ENCODE measurements at regions not wholly inside any gene's neighbourhood (a gene's known extent, or its start where the extent isn't known, plus 50 kb on each side); places are given as distances from the start of the nearest gene placed in this dataset.

- Histone ChIP-seq H3F3A (ENCODE audit: low read depth) (no peaks in the 10 kb centered on the region), H3K4me2 (ENCODE audit: low read depth, low read length, poor library complexity, severe bottlenecking) (no peak overlapping the region), H3K9me3 (ENCODE audit: insufficient read depth, low read depth, low read length) (0 out of 2 replicates have a peak, but pooled peaks cover 5% of the 10 kb centered on the region), H3K79me2 (ENCODE audit: insufficient read depth, low read length) (no peaks in the 10 kb centered on the region), H4K20me1 (ENCODE audit: insufficient read depth, low read length, poor library complexity, severe bottlenecking) (no peaks in the 10 kb centered on the region), H3K9me2 (replicated peaks; ENCODE audit: low read depth, low read length) (no peaks in the 10 kb centered on the region), H3K9ac (ENCODE audit: low read depth, low read length, poor library complexity, severe bottlenecking) (no peak overlapping the region), H3K36me3 (ENCODE audit: insufficient read depth, low read length) (no peaks in the 10 kb centered on the region), H3K4me1 (ENCODE audit: insufficient read depth, low read length, poor library complexity, severe bottlenecking) (no peaks in the 10 kb centered on the region), H2AFZ (ENCODE audit: low read length) (no peak overlapping the region), H3K27me3 (ENCODE audit: insufficient read depth, low read length, poor library complexity, severe bottlenecking) (no peaks in the 10 kb centered on the region), H3K4me3 (ENCODE audit: low read length, poor library complexity, severe bottlenecking) (no peak overlapping the region)
- TF ChIP-seq, protein P1, sequence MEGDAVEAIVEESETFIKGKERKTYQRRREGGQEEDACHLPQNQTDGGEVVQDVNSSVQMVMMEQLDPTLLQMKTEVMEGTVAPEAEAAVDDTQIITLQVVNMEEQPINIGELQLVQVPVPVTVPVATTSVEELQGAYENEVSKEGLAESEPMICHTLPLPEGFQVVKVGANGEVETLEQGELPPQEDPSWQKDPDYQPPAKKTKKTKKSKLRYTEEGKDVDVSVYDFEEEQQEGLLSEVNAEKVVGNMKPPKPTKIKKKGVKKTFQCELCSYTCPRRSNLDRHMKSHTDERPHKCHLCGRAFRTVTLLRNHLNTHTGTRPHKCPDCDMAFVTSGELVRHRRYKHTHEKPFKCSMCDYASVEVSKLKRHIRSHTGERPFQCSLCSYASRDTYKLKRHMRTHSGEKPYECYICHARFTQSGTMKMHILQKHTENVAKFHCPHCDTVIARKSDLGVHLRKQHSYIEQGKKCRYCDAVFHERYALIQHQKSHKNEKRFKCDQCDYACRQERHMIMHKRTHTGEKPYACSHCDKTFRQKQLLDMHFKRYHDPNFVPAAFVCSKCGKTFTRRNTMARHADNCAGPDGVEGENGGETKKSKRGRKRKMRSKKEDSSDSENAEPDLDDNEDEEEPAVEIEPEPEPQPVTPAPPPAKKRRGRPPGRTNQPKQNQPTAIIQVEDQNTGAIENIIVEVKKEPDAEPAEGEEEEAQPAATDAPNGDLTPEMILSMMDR (conservative IDR thresholded peaks at IDR 0.05; ENCODE audit: low read length): peak; percentile 68
- no peak for TF ChIP-seq EZH2phosphoT487 (IDR thresholded peaks at IDR 0.05; ENCODE audit: borderline replicate concordance)
These were observed 382.4 kb downstream of the TRAM1L1 start for GRCh38 chr4:116702949-116703348.

DNA sequence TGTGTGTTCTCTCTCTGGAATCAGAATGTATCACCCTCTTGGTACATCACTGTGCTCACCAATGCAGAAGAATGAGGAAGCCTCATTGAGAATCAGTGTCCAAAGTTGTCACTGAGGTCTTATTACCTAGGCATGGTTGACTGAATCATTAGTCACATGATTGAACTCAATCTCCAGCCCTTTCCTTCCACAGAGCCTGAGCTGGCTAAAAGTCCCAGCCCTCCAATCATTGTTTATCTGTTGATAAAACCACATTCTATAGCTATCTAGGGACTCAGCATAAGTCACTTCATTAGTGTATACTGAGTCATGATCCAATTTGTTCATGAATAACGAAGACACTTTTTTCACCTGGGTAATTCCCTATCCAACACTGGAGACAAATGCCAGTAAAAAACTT is 396.8 kb downstream of the TRAM1L1 start:
- H2AFZ ChIP-seq (ENCODE audit: low read length): no peak overlapping the region
- H3K36me3 ChIP-seq (ENCODE audit: insufficient read depth, low read length): no peaks in the 10 kb centered on the region
- no peaks in the 10 kb centered on the region for H3K27me3 ChIP-seq (ENCODE audit: insufficient read depth, low read length, poor library complexity, severe bottlenecking)
- no peaks in the 10 kb centered on the region for H3K79me2 ChIP-seq (ENCODE audit: insufficient read depth, low read length)
- no peaks in the 10 kb centered on the region for H3F3A ChIP-seq (ENCODE audit: low read depth)
- H3K9me3 ChIP-seq (ENCODE audit: insufficient read depth, low read depth, low read length): no peaks in the 10 kb centered on the region
- no peaks in the 10 kb centered on the region for H3K4me1 ChIP-seq (ENCODE audit: insufficient read depth, low read length, poor library complexity, severe bottlenecking)
- H4K20me1 ChIP-seq (ENCODE audit: insufficient read depth, low read length, poor library complexity, severe bottlenecking): no peaks in the 10 kb centered on the region
- no peak overlapping the region for H3K4me2 ChIP-seq (ENCODE audit: low read depth, low read length, poor library complexity, severe bottlenecking)
- no peak overlapping the region for H3K9ac ChIP-seq (ENCODE audit: low read depth, low read length, poor library complexity, severe bottlenecking)
- no peak for TF ChIP-seq EZH2phosphoT487 (IDR thresholded peaks at IDR 0.05; ENCODE audit: borderline replicate concordance)
- TF ChIP-seq, protein P1 (conservative IDR thresholded peaks at IDR 0.05; ENCODE audit: low read length): no peak
- no peak overlapping the region for H3K4me3 ChIP-seq (ENCODE audit: low read length, poor library complexity, severe bottlenecking)
- no peaks in the 10 kb centered on the region for H3K9me2 ChIP-seq (replicated peaks; ENCODE audit: low read depth, low read length)

DNA sequence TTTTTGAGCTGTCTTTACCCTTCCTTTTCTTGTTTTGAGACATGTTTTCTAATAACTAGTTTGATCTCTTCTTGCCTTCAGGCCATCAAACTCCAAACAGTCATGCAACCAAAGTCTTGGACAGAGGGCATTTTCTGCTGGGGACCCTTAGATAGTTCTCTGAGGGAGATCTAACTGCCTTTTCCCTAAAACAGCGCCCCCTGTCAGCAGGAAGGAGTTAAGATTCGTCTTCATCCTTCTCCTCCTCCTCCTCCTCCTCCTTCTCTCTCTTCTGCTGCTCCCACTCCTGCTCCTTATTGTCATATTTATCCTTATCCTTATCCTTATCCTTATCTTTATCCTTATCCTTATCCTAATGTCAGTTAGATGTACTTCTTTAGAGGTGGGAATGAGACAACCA is 417.2 kb downstream of the TRAM1L1 start:
- Histone ChIP-seq H3K9me3 (ENCODE audit: insufficient read depth, low read depth, low read length) (no peaks in the 10 kb centered on the region), H3K27me3 (ENCODE audit: insufficient read depth, low read length, poor library complexity, severe bottlenecking) (no peaks in the 10 kb centered on the region), H3K4me3 (ENCODE audit: low read length, poor library complexity, severe bottlenecking) (no peak overlapping the region), H3K79me2 (ENCODE audit: insufficient read depth, low read length) (no peaks in the 10 kb centered on the region), H3K4me2 (ENCODE audit: low read depth, low read length, poor library complexity, severe bottlenecking) (no peak overlapping the region), H2AFZ (ENCODE audit: low read length) (no peak overlapping the region), H3K9me2 (replicated peaks; ENCODE audit: low read depth, low read length) (no peaks in the 10 kb centered on the region), H4K20me1 (ENCODE audit: insufficient read depth, low read length, poor library complexity, severe bottlenecking) (no peaks in the 10 kb centered on the region), H3F3A (ENCODE audit: low read depth) (no peaks in the 10 kb centered on the region), H3K4me1 (ENCODE audit: insufficient read depth, low read length, poor library complexity, severe bottlenecking) (no peaks in the 10 kb centered on the region), H3K9ac (ENCODE audit: low read depth, low read length, poor library complexity, severe bottlenecking) (no peak overlapping the region), H3K36me3 (ENCODE audit: insufficient read depth, low read length) (no peaks in the 10 kb centered on the region)
- TF ChIP-seq, protein P1 (conservative IDR thresholded peaks at IDR 0.05; ENCODE audit: low read length): peak; percentile 68
- no peak for TF ChIP-seq EZH2phosphoT487 (IDR thresholded peaks at IDR 0.05; ENCODE audit: borderline replicate concordance)
